GM23338 (cell line): ENCODE measurements at regions not wholly inside any gene's neighbourhood (a gene's known extent, or its start where the extent isn't known, plus 50 kb on each side); places are given as distances from the start of the nearest gene placed in this dataset.

ENCODE experiments used
- ATAC-seq: fragments of 200-7000 bp; cut with Tn5 transposase; 3 replicates; pipeline ENCODE4 v1.9.1; 2020
- DNase-seq: peaks from one replicate; pipeline ENCODE4 v3.0.0-alpha.2; 2015; ENCODE audit warnings: low spot score
- H2AFZ ChIP-seq: fragments of 200-600 bp; sonication (generic); 2 replicates; pipeline ENCODE4 v1.8.0; 2016; ENCODE audit warnings: antibody characterized with exemption, mild to moderate bottlenecking, moderate library complexity
- H3F3A ChIP-seq: fragments of 200-600 bp; sonication (generic); replicated peaks from 2 replicates; pipeline ENCODE4 v1.8.0; 2017; ENCODE audit warnings: antibody characterized with exemption, mixed run types, low read depth
- H3K27ac ChIP-seq: fragments of 200-600 bp; sonication (generic); 2 replicates; pipeline ENCODE4 v1.6.1; 2016; ENCODE audit warnings: low read depth
- H3K27me3 ChIP-seq: fragments of 200-600 bp; sonication (generic); 2 replicates; pipeline ENCODE4 v1.8.0; 2016; ENCODE audit warnings: mild to moderate bottlenecking, mixed run types, moderate library complexity; ENCODE audit not compliant: insufficient read depth
- H3K36me3 ChIP-seq: fragments of 200-600 bp; sonication (generic); 2 replicates; pipeline ENCODE4 v1.8.0; 2016; ENCODE audit warnings: mild to moderate bottlenecking; ENCODE audit not compliant: insufficient read depth
- H3K4me1 ChIP-seq: fragments of 200-600 bp; sonication (generic); 2 replicates; pipeline ENCODE4 v1.8.0; 2016; ENCODE audit warnings: mild to moderate bottlenecking, moderate library complexity; ENCODE audit not compliant: insufficient read depth
- H3K4me2 ChIP-seq: fragments of 200-600 bp; sonication (generic); 2 replicates; pipeline ENCODE4 v1.7.1; 2017; ENCODE audit warnings: mixed run types
- H3K4me3 ChIP-seq: fragments of 200-600 bp; sonication (generic); 2 replicates; pipeline ENCODE4 v1.6.1; 2016; ENCODE audit warnings: mixed run types
- H3K79me2 ChIP-seq: fragments of 200-600 bp; sonication (generic); replicated peaks from 2 replicates; pipeline ENCODE4 v1.8.0; 2017; ENCODE audit warnings: mild to moderate bottlenecking; ENCODE audit not compliant: insufficient read depth
- H3K9me2 ChIP-seq: fragments of 200-600 bp; sonication (generic); 2 replicates; pipeline ENCODE4 v1.8.0; 2017; ENCODE audit not compliant: insufficient read depth
- H4K20me1 ChIP-seq: fragments of 200-600 bp; sonication (generic); replicated peaks from 2 replicates; pipeline ENCODE4 v1.8.0; 2017; ENCODE audit warnings: mild to moderate bottlenecking; ENCODE audit not compliant: insufficient read depth
- H3K27ac Mint-ChIP-seq: 2 replicates; pipeline ENCODE4 v1.8.0; 2020; ENCODE audit warnings: inconsistent platforms, mild to moderate bottlenecking, moderate library complexity, mixed read lengths
- H3K27me3 Mint-ChIP-seq: 3 replicates; pipeline ENCODE4 v1.8.0; 2022; ENCODE audit warnings: low read depth, mild to moderate bottlenecking, moderate library complexity, mixed read lengths, inconsistent platforms; ENCODE audit not compliant: insufficient read depth, poor library complexity
- H3K36me3 Mint-ChIP-seq: 3 replicates; pipeline ENCODE4 v1.8.0; 2021; ENCODE audit warnings: low read depth, mild to moderate bottlenecking, inconsistent platforms, moderate library complexity, mixed read lengths
- H3K4me1 Mint-ChIP-seq: 3 replicates; pipeline ENCODE4 v1.8.0; 2020; ENCODE audit warnings: mild to moderate bottlenecking, inconsistent platforms, mixed read lengths
- H3K4me3 Mint-ChIP-seq: 3 replicates; pipeline ENCODE4 v1.8.0; 2021; ENCODE audit warnings: moderate library complexity, mild to moderate bottlenecking, inconsistent platforms, mixed read lengths
- H3K9me3 Mint-ChIP-seq: 3 replicates; pipeline ENCODE4 v1.8.0; 2020; ENCODE audit warnings: moderate library complexity, mild to moderate bottlenecking, inconsistent platforms, mixed read lengths
- CREB1 ChIP-seq: fragments of 250-450 bp; sonication (Bioruptor Pico); IDR thresholded peaks from 2 replicates; pipeline ENCODE4 v1.5.0; 2020; ENCODE audit warnings: low read depth, mild to moderate bottlenecking, moderate library complexity
- EZH2 ChIP-seq: fragments of 200-600 bp; sonication (generic); IDR thresholded peaks from one replicate; pipeline ENCODE4 v1.8.0; 2017; ENCODE audit warnings: antibody characterized with exemption, mild to moderate bottlenecking, low read depth; ENCODE audit not compliant: unreplicated experiment
- EZH2phosphoT487 ChIP-seq: fragments of 200-600 bp; sonication (generic); IDR thresholded peaks from one replicate; pipeline ENCODE4 v1.8.1; 2018; ENCODE audit warnings: antibody characterized with exemption; ENCODE audit not compliant: unreplicated experiment
- JUNB ChIP-seq: IDR thresholded peaks from one replicate; pipeline ENCODE4 v1.6.1; 2016; ENCODE audit warnings: antibody characterized with exemption; ENCODE audit not compliant: unreplicated experiment
- NANOG ChIP-seq: IDR thresholded peaks from 2 replicates; pipeline ENCODE4 v1.6.1; 2016; ENCODE audit warnings: antibody characterized with exemption, borderline replicate concordance
- POLR2AphosphoS5 ChIP-seq: IDR thresholded peaks from 2 replicates; pipeline ENCODE4 v1.6.1; 2016; ENCODE audit warnings: antibody characterized with exemption, low read depth
- STAT1 ChIP-seq: IDR thresholded peaks from one replicate; pipeline ENCODE4 v1.6.1; 2016; ENCODE audit warnings: antibody characterized with exemption; ENCODE audit not compliant: unreplicated experiment
- ZNF114 ChIP-seq: fragments of 250-450 bp; sonication (Bioruptor Pico); IDR thresholded peaks from 2 replicates; pipeline ENCODE4 v1.5.0; 2020; ENCODE audit warnings: mild to moderate bottlenecking, moderate library complexity
- ZNF331 ChIP-seq: fragments of 250-450 bp; sonication (Bioruptor Pico); IDR thresholded peaks from 2 replicates; pipeline ENCODE4 v1.5.0; 2020; ENCODE audit warnings: low read depth, mild to moderate bottlenecking, moderate library complexity
- TF ChIP-seq, protein P1 (sequence below), 2 experiments: fragments of 200-600 bp in 1 of 2; sonication (generic) in 1 of 2; conservative IDR thresholded peaks; 2 replicates each; pipeline versions ENCODE4 v1.5.1 to v1.6.1; 2016 to 2017; ENCODE audit warnings: antibody characterized with exemption in 2 of 2, low read depth in 2 of 2, mild to moderate bottlenecking in 2 of 2, moderate library complexity in 1 of 2
- TF ChIP-seq, protein P2 (sequence below): IDR thresholded peaks from 2 replicates; pipeline ENCODE4 v1.6.1; 2016; ENCODE audit warnings: antibody characterized with exemption
- TF ChIP-seq, protein P3 (sequence below): fragments of 250-450 bp; sonication (Bioruptor Pico); IDR thresholded peaks from 2 replicates; pipeline ENCODE4 v1.5.0; 2020; ENCODE audit warnings: mild to moderate bottlenecking, moderate library complexity
- TF ChIP-seq, protein P4 (sequence below): IDR thresholded peaks from one replicate; pipeline ENCODE4 v1.6.1; 2018; ENCODE audit warnings: antibody characterized with exemption; ENCODE audit not compliant: unreplicated experiment

DNA sequence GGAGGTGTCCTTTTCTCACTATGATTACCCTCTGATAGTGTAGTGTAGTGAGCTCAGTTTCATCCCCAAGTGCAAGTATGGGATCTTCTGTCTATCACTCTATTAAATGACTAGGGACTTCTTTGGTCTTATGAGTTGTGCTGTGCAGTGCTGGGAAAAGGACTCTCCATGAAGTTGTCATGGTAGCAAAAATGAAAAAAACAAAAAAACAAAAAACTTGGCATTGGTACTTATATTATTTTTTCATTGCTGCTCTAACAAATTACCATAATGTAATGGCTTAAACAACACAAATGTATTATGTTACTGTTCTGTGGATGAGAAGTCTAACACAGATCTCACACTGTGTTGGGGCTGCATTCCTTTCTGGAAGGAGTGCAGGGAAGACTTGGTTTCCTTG, 393.1 kb upstream of the NOVA1 start:
- H3K9me3 Mint-ChIP-seq = no peaks in the 10 kb centered on the region
- no peaks in the 10 kb centered on the region for H3K36me3 ChIP-seq
- H3K4me1 ChIP-seq = peaks cover 13% of the 10 kb centered on the region; the same call in 1 of the 2 replicates
- H3F3A ChIP-seq = no peaks in the 10 kb centered on the region
- ATAC-seq = no peak
- H3K4me3 Mint-ChIP-seq = no peak overlapping the region
- no peak for DNase-seq
- H3K27me3 Mint-ChIP-seq = no peaks in the 10 kb centered on the region
- H3K36me3 Mint-ChIP-seq = no peaks in the 10 kb centered on the region
- TF ChIP-seq ZNF114 (CRISPR knock-in tag) = no peak
- TF ChIP-seq NANOG = no peak
- no peak for TF ChIP-seq EZH2
- TF ChIP-seq, protein P1, sequence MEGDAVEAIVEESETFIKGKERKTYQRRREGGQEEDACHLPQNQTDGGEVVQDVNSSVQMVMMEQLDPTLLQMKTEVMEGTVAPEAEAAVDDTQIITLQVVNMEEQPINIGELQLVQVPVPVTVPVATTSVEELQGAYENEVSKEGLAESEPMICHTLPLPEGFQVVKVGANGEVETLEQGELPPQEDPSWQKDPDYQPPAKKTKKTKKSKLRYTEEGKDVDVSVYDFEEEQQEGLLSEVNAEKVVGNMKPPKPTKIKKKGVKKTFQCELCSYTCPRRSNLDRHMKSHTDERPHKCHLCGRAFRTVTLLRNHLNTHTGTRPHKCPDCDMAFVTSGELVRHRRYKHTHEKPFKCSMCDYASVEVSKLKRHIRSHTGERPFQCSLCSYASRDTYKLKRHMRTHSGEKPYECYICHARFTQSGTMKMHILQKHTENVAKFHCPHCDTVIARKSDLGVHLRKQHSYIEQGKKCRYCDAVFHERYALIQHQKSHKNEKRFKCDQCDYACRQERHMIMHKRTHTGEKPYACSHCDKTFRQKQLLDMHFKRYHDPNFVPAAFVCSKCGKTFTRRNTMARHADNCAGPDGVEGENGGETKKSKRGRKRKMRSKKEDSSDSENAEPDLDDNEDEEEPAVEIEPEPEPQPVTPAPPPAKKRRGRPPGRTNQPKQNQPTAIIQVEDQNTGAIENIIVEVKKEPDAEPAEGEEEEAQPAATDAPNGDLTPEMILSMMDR (conservative IDR thresholded peaks at IDR 0.05; ENCODE audit: low read depth in 2 of 2) = no peak
- TF ChIP-seq ZNF331 = no peak
- TF ChIP-seq, protein P2, sequence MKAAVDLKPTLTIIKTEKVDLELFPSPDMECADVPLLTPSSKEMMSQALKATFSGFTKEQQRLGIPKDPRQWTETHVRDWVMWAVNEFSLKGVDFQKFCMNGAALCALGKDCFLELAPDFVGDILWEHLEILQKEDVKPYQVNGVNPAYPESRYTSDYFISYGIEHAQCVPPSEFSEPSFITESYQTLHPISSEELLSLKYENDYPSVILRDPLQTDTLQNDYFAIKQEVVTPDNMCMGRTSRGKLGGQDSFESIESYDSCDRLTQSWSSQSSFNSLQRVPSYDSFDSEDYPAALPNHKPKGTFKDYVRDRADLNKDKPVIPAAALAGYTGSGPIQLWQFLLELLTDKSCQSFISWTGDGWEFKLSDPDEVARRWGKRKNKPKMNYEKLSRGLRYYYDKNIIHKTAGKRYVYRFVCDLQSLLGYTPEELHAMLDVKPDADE = no peak
- no peak for TF ChIP-seq CREB1
- TF ChIP-seq, protein P3, sequence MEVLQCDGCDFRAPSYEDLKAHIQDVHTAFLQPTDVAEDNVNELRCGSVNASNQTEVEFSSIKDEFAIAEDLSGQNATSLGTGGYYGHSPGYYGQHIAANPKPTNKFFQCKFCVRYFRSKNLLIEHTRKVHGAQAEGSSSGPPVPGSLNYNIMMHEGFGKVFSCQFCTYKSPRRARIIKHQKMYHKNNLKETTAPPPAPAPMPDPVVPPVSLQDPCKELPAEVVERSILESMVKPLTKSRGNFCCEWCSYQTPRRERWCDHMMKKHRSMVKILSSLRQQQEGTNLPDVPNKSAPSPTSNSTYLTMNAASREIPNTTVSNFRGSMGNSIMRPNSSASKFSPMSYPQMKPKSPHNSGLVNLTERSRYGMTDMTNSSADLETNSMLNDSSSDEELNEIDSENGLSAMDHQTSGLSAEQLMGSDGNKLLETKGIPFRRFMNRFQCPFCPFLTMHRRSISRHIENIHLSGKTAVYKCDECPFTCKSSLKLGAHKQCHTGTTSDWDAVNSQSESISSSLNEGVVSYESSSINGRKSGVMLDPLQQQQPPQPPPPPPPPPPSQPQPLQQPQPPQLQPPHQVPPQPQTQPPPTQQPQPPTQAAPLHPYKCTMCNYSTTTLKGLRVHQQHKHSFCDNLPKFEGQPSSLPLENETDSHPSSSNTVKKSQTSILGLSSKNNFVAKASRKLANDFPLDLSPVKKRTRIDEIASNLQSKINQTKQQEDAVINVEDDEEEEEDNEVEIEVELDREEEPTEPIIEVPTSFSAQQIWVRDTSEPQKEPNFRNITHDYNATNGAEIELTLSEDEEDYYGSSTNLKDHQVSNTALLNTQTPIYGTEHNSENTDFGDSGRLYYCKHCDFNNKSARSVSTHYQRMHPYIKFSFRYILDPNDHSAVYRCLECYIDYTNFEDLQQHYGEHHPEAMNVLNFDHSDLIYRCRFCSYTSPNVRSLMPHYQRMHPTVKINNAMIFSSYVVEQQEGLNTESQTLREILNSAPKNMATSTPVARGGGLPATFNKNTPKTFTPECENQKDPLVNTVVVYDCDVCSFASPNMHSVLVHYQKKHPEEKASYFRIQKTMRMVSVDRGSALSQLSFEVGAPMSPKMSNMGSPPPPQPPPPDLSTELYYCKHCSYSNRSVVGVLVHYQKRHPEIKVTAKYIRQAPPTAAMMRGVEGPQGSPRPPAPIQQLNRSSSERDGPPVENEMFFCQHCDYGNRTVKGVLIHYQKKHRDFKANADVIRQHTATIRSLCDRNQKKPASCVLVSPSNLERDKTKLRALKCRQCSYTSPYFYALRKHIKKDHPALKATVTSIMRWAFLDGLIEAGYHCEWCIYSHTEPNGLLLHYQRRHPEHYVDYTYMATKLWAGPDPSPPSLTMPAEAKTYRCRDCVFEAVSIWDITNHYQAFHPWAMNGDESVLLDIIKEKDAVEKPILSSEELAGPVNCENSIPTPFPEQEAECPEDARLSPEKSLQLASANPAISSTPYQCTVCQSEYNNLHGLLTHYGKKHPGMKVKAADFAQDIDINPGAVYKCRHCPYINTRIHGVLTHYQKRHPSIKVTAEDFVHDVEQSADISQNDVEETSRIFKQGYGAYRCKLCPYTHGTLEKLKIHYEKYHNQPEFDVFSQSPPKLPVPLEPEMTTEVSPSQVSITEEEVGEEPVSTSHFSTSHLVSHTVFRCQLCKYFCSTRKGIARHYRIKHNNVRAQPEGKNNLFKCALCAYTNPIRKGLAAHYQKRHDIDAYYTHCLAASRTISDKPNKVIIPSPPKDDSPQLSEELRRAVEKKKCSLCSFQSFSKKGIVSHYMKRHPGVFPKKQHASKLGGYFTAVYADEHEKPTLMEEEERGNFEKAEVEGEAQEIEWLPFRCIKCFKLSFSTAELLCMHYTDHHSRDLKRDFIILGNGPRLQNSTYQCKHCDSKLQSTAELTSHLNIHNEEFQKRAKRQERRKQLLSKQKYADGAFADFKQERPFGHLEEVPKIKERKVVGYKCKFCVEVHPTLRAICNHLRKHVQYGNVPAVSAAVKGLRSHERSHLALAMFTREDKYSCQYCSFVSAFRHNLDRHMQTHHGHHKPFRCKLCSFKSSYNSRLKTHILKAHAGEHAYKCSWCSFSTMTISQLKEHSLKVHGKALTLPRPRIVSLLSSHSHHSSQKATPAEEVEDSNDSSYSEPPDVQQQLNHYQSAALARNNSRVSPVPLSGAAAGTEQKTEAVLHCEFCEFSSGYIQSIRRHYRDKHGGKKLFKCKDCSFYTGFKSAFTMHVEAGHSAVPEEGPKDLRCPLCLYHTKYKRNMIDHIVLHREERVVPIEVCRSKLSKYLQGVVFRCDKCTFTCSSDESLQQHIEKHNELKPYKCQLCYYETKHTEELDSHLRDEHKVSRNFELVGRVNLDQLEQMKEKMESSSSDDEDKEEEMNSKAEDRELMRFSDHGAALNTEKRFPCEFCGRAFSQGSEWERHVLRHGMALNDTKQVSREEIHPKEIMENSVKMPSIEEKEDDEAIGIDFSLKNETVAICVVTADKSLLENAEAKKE = no peak
- no peak for TF ChIP-seq EZH2phosphoT487
- TF ChIP-seq, protein P4, sequence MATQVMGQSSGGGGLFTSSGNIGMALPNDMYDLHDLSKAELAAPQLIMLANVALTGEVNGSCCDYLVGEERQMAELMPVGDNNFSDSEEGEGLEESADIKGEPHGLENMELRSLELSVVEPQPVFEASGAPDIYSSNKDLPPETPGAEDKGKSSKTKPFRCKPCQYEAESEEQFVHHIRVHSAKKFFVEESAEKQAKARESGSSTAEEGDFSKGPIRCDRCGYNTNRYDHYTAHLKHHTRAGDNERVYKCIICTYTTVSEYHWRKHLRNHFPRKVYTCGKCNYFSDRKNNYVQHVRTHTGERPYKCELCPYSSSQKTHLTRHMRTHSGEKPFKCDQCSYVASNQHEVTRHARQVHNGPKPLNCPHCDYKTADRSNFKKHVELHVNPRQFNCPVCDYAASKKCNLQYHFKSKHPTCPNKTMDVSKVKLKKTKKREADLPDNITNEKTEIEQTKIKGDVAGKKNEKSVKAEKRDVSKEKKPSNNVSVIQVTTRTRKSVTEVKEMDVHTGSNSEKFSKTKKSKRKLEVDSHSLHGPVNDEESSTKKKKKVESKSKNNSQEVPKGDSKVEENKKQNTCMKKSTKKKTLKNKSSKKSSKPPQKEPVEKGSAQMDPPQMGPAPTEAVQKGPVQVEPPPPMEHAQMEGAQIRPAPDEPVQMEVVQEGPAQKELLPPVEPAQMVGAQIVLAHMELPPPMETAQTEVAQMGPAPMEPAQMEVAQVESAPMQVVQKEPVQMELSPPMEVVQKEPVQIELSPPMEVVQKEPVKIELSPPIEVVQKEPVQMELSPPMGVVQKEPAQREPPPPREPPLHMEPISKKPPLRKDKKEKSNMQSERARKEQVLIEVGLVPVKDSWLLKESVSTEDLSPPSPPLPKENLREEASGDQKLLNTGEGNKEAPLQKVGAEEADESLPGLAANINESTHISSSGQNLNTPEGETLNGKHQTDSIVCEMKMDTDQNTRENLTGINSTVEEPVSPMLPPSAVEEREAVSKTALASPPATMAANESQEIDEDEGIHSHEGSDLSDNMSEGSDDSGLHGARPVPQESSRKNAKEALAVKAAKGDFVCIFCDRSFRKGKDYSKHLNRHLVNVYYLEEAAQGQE = no peak
- no peak for TF ChIP-seq POLR2AphosphoS5
- no peak for TF ChIP-seq JUNB
- TF ChIP-seq STAT1 = no peak
- no peaks in the 10 kb centered on the region for H3K27me3 ChIP-seq
- H3K27ac ChIP-seq = no peak overlapping the region
- no peak overlapping the region for H3K27ac Mint-ChIP-seq
- H3K4me2 ChIP-seq = no peak overlapping the region
- H3K79me2 ChIP-seq = no peaks in the 10 kb centered on the region
- peaks cover 24% of the 10 kb centered on the region for H3K4me1 Mint-ChIP-seq
- H2AFZ ChIP-seq = no peak overlapping the region
- no peaks in the 10 kb centered on the region for H4K20me1 ChIP-seq
- H3K4me3 ChIP-seq = no peak overlapping the region
- H3K9me2 ChIP-seq = peaks cover 14% of the 10 kb centered on the region
